Tibial nerve (tissue), 4 donors: ENCODE measurements at regions not wholly inside any gene's neighbourhood (a gene's known extent, or its start where the extent isn't known, plus 50 kb on each side); places are given as distances from the start of the nearest gene placed in this dataset.
A peak's percentile ranks its signal among the peaks of the same experiment; 100 is the strongest.

Experiments
- DNase-seq, 2 donors: peaks; one replicate each; pipeline ENCODE4 v3.0.0-alpha.2; 2019; ENCODE audit warnings: low spot score in 2 of 2
- H3K27ac ChIP-seq, 4 donors: fragments of 200-600 bp; sonication (generic) in 3 of 4; one replicate each; pipeline ENCODE4 v1.5.1; 2017 to 2019; ENCODE audit warnings: mild to moderate bottlenecking in 1 of 4
- H3K27me3 ChIP-seq, 2 donors: fragments of 200-600 bp; sonication (generic) in 1 of 2; one replicate each; pipeline versions ENCODE4 v1.5.1 to v1.6.0; 2017 to 2019
- H3K36me3 ChIP-seq, 3 donors: fragments of 200-600 bp; sonication (generic); one replicate each; pipeline ENCODE4 v1.5.1; 2018 to 2019
- H3K4me1 ChIP-seq, 4 donors: fragments of 200-600 bp; sonication (generic) in 3 of 4; one replicate each; pipeline ENCODE4 v1.5.1; 2017 to 2019
- H3K4me3 ChIP-seq, 4 donors: fragments of 200-600 bp; sonication (generic) in 3 of 4; one replicate each; pipeline ENCODE4 v1.5.1; 2017 to 2019; ENCODE audit warnings: mild to moderate bottlenecking in 1 of 4, moderate library complexity in 1 of 4
- H3K9me3 ChIP-seq, 4 donors: fragments of 200-600 bp; sonication (generic) in 3 of 4; one replicate each; pipeline ENCODE4 v1.5.1; 2017 to 2019
- EP300 ChIP-seq, 2 donors: sonication (generic); formaldehyde crosslinking; IDR thresholded peaks; one replicate each; pipeline ENCODE4 v1.6.1; 2017; ENCODE audit warnings: antibody characterized with exemption in 2 of 2, mild to moderate bottlenecking in 1 of 2
- POLR2A ChIP-seq, 2 donors: fragments of 450-650 bp; IDR thresholded peaks; one replicate each; pipeline ENCODE4 v1.6.1; 2017; ENCODE audit warnings: antibody characterized with exemption in 2 of 2, mild to moderate bottlenecking in 2 of 2, moderate library complexity in 2 of 2
- WGBS, 2 donors: methylation state at CpG; one replicate each; pipeline ENCODE4 v1.1.5; 2018; 5-methylcytosine and 5-hydroxymethylcytosine counted together
- TF ChIP-seq, protein P1 (sequence below), 5 experiments: fragments of 200-600 bp in 3 of 5; fragments of 450-650 bp in 2 of 5; sonication (generic) in 3 of 5; IDR thresholded peaks; one replicate each; pipeline ENCODE4 v1.5.1; 2016 to 2019; ENCODE audit warnings: antibody characterized with exemption in 5 of 5, mild to moderate bottlenecking in 3 of 5, moderate library complexity in 2 of 5

DNA sequence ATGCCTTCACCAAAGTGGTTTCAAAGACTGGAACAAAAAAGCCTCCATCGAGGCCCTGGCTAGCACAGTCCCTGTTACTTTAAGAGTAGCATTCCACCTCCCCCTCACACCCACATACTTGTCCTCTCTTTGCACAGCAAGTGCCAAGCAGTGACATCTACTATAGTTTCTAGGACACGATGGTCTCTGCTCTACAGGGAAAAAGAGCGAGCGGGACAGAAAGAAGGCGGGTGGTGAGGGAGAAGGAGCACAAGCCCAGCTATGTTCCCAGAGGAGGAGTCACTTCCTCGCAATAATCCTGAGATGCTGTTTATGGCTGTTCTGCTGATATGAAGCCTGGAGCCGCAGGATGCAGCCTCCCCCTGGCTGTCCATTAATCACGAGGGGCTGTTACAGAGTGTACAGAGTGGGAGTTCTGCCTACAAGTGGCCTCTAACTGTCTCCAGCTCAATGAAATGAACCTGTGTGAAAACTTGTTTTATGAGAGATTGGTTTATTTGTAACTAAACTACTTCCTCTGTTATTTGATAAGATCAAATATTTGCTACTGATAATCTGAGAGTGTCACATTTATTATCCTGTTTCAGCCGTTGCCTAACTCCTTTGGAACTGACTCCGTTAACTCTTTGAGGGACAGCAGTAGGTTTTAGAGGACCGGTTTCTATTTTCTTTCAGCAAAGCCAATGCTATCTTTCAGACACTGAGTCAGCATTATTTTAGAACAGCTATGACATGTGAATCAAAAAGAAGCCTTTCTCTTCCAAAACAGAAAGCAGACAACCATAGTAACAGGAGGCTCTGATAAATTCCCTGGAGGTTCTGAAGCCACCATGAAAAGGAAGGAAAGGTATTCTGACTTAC is 208.0 kb downstream of the SPRY2 start:
- Histone ChIP-seq H3K9me3 (no peaks in the 10 kb centered on the region), H3K27me3 (no peaks in the 10 kb centered on the region), H3K27ac (peak overlapping the region; percentile 58 to 91 (median 76)), H3K4me1 (peaks cover 0 to 43% (median 19%) of the 10 kb centered on the region in 4 donors), H3K4me3 (peak overlapping the region; percentile 2 to 30 (median 8)), H3K36me3 (no peaks in the 10 kb centered on the region)
- WGBS, 2 donors: 9 to 11% methylated on average over 11 of the region's 11 CpGs
- peak; percentile 13 to 44 for DNase-seq
- TF ChIP-seq, protein P1, sequence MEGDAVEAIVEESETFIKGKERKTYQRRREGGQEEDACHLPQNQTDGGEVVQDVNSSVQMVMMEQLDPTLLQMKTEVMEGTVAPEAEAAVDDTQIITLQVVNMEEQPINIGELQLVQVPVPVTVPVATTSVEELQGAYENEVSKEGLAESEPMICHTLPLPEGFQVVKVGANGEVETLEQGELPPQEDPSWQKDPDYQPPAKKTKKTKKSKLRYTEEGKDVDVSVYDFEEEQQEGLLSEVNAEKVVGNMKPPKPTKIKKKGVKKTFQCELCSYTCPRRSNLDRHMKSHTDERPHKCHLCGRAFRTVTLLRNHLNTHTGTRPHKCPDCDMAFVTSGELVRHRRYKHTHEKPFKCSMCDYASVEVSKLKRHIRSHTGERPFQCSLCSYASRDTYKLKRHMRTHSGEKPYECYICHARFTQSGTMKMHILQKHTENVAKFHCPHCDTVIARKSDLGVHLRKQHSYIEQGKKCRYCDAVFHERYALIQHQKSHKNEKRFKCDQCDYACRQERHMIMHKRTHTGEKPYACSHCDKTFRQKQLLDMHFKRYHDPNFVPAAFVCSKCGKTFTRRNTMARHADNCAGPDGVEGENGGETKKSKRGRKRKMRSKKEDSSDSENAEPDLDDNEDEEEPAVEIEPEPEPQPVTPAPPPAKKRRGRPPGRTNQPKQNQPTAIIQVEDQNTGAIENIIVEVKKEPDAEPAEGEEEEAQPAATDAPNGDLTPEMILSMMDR (IDR thresholded peaks at IDR 0.05): no peak
- TF ChIP-seq EP300 (IDR thresholded peaks at IDR 0.05) (peak in 1 of 2 donors; percentile 92), POLR2A (IDR thresholded peaks at IDR 0.05) (peak in 1 of 2 donors; percentile 35)

DNA sequence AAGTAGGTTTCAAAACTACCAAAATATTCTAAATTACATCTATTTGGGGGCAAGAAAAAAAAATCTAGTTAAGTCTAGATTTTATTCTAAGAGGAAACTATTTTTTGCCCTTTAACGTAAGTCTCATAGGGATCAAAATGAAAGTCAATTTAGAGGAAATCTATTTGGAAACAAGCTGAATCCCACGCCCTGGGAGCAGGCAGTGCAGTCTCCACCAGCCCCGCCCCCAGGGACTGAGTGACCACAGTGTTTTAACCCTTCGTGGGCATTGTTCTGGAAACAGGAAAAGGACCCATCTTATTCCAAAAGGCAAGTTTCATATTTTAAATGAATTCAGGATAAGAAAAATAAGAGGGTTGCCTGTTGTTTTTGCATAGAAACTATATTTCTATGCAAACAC is 209.7 kb downstream of the SPRY2 start:
- no peaks in the 10 kb centered on the region for H3K9me3 ChIP-seq
- H3K27me3 ChIP-seq: no peaks in the 10 kb centered on the region
- DNase-seq: peak; percentile 43 to 44
- 4 to 6% methylated on average over 4 of the region's 4 CpGs for WGBS, 2 donors
- H3K36me3 ChIP-seq: no peaks in the 10 kb centered on the region
- no peak for TF ChIP-seq POLR2A (IDR thresholded peaks at IDR 0.05)
- peak; percentile 19 to 66 for TF ChIP-seq EP300 (IDR thresholded peaks at IDR 0.05)
- peak overlapping the region in 3 of 4 donors; percentile 12 to 91 (median 87) for H3K27ac ChIP-seq
- H3K4me1 ChIP-seq: peaks cover 0 to 43% (median 19%) of the 10 kb centered on the region in 4 donors
- H3K4me3 ChIP-seq: peak overlapping the region; percentile 0 to 37 (median 13)

DNA sequence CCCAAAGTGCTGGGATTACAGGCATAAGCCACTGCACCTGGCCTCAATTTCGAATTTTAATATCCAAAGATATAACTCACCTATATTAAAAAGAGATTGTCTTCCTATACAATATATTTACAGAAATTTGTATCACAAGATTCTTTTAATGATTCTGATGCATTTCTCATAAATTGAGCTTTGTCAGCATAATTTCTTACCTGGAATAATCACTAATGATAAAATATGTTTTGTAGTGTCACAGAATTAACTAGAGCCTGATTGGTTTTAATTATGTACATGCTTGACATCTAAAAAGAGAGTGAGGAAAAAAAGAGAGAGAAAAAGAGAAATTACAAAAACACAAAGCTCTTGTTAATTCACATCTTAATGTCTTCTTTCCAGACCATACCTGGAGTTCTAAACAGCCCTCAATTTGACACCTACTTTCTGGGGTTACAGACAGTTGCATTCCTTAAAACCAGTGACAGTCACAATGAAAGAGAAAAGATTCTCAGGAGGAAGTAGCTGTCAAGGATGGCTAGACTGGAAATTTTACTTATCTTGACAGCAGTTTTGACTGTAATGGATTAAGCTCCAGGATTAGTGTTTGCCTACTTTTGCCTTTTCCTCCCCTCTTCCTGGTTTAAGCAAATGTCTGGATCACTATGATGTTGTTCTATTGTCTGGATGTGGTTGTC is 214.4 kb downstream of the SPRY2 start:
- no peaks in the 10 kb centered on the region for H3K36me3 ChIP-seq
- no peaks in the 10 kb centered on the region for H3K9me3 ChIP-seq
- H3K27ac ChIP-seq: no peak overlapping the region
- DNase-seq: no peak
- H3K27me3 ChIP-seq: no peaks in the 10 kb centered on the region
- no peak overlapping the region for H3K4me3 ChIP-seq
- WGBS, 2 donors: 79 to 93% methylated on average over 1 of the region's 1 CpG
- H3K4me1 ChIP-seq: peaks cover 0 to 13% (median 6%) of the 10 kb centered on the region in 4 donors
- TF ChIP-seq, protein P1 (IDR thresholded peaks at IDR 0.05): no peak
- no peak for TF ChIP-seq POLR2A (IDR thresholded peaks at IDR 0.05)
- TF ChIP-seq EP300 (IDR thresholded peaks at IDR 0.05): no peak

DNA sequence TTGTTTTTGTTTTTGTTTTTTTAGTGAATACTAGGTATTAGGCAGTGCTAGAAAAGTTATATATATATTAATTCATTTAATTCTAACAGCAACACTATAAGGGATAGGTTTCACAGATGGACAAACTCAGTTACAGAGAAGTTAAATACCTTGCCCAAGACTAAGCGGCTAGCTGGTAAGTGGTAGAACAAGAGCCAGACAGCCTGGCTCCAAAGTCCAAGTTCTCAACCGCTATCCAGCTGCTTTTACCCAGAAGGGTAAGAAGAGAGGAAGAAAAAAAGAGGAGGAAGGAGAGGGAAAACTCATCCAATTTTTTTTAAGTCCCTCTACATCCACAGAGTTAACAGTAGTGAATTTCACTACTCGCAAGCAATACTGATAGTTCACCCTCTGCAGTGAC is 217.0 kb downstream of the SPRY2 start:
- Histone ChIP-seq H3K4me1 (no peaks in the 10 kb centered on the region), H3K4me3 (no peak overlapping the region), H3K27ac (no peak overlapping the region), H3K36me3 (no peaks in the 10 kb centered on the region), H3K9me3 (no peaks in the 10 kb centered on the region), H3K27me3 (no peaks in the 10 kb centered on the region)
- no peak for TF ChIP-seq POLR2A (IDR thresholded peaks at IDR 0.05)
- TF ChIP-seq EP300 (IDR thresholded peaks at IDR 0.05): no peak
- TF ChIP-seq, protein P1 (IDR thresholded peaks at IDR 0.05): no peak
- WGBS, 2 donors: 96 to 100% methylated on average over 3 of the region's 3 CpGs
- DNase-seq: no peak

DNA sequence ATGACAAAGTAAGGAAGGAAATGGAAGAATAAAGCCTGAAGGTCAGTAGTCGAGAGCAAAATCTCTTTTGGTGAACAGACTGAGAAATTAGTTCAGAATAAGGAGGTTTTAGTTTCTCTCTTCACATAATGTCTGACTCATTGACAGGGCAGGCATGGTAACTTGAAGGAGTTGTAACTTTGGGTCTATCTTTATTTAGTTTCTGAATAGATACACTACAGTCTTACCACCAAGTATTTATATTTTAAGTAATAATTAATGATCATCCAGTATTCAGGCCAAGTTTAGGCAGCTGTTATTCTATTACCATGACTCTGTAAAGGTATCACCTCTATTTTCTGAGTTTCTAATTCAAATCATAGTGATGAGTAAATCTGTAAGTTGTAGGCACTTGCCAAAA is 219.9 kb downstream of the SPRY2 start:
- Histone ChIP-seq H3K4me3 (no peak overlapping the region), H3K27ac (no peak overlapping the region), H3K36me3 (no peaks in the 10 kb centered on the region), H3K9me3 (no peaks in the 10 kb centered on the region), H3K4me1 (no peaks in the 10 kb centered on the region), H3K27me3 (no peaks in the 10 kb centered on the region)
- TF ChIP-seq EP300 (IDR thresholded peaks at IDR 0.05): no peak
- TF ChIP-seq, protein P1 (IDR thresholded peaks at IDR 0.05): no peak
- TF ChIP-seq POLR2A (IDR thresholded peaks at IDR 0.05): no peak
- DNase-seq: no peak
- WGBS, 2 donors: 64 to 69% methylated on average over 1 of the region's 1 CpG
